Nephron (organoid): ENCODE measurements at regions not wholly inside any gene's neighbourhood (a gene's known extent, or its start where the extent isn't known, plus 50 kb on each side); places are given as distances from the start of the nearest gene placed in this dataset.

ENCODE experiments used
- H3K27ac Mint-ChIP-seq, 3 experiments: 2 replicates each; pipeline ENCODE4 v1.8.0; 2020; ENCODE audit warnings: mixed read lengths in 3 of 3, mild to moderate bottlenecking in 2 of 3, moderate library complexity in 1 of 3
- H3K27me3 Mint-ChIP-seq: 2 replicates; pipeline ENCODE4 v1.8.0; 2021; ENCODE audit warnings: low read depth, mild to moderate bottlenecking, moderate library complexity, mixed read lengths
- H3K36me3 Mint-ChIP-seq: 2 replicates; pipeline ENCODE4 v1.8.0; 2020; ENCODE audit warnings: low read depth, mixed read lengths
- H3K4me1 Mint-ChIP-seq: 2 replicates; pipeline ENCODE4 v1.8.0; 2020; ENCODE audit warnings: mixed read lengths
- H3K4me3 Mint-ChIP-seq, 3 experiments: 2 replicates each; pipeline ENCODE4 v1.8.0; 2020; ENCODE audit warnings: mild to moderate bottlenecking in 3 of 3, mixed read lengths in 3 of 3, moderate library complexity in 2 of 3
- H3K9me3 Mint-ChIP-seq: 2 replicates; pipeline ENCODE4 v1.8.0; 2020; ENCODE audit warnings: mixed read lengths
- CTCF ChIP-seq, 3 experiments: fragments of 200-600 bp; sonication (generic); IDR thresholded peaks; one replicate each; pipeline ENCODE4 v1.5.0; 2021; ENCODE audit warnings: antibody characterized with exemption in 3 of 3; ENCODE audit not compliant: unreplicated experiment in 3 of 3

GRCh38 chr1:61011561-61012263 is 70.6 kb upstream of the NFIA start:
- TF ChIP-seq CTCF (IDR thresholded peaks at IDR 0.05; ENCODE audit: unreplicated experiment in 3 of 3) = no peak
- no peaks in the 10 kb centered on the region for H3K36me3 Mint-ChIP-seq
- no peak overlapping the region for H3K27ac Mint-ChIP-seq
- peaks cover 7% of the 10 kb centered on the region for H3K4me1 Mint-ChIP-seq
- no peaks in the 10 kb centered on the region for H3K9me3 Mint-ChIP-seq
- no peak overlapping the region for H3K4me3 Mint-ChIP-seq
- H3K27me3 Mint-ChIP-seq = peaks cover 21% of the 10 kb centered on the region

- Mint-ChIP-seq H3K4me3 (no peak overlapping the region), H3K9me3 (no peaks in the 10 kb centered on the region), H3K4me1 (peaks cover 28% of the 10 kb centered on the region), H3K27ac (no peak overlapping the region), H3K36me3 (no peaks in the 10 kb centered on the region), H3K27me3 (peaks cover 15% of the 10 kb centered on the region)
- TF ChIP-seq CTCF (IDR thresholded peaks at IDR 0.05; ENCODE audit: unreplicated experiment in 3 of 3) = no peak
These were observed 74.6 kb upstream of the NFIA start for GRCh38 chr1:61007534-61008364.

- Mint-ChIP-seq H3K27me3 (peaks cover 11% of the 10 kb centered on the region), H3K4me3 (no peak overlapping the region), H3K4me1 (peaks cover 24% of the 10 kb centered on the region), H3K36me3 (no peaks in the 10 kb centered on the region), H3K27ac (peak overlapping the region in 2 of 3 experiments; percentile 61 to 80), H3K9me3 (no peaks in the 10 kb centered on the region)
- no peak for TF ChIP-seq CTCF (IDR thresholded peaks at IDR 0.05; ENCODE audit: unreplicated experiment in 3 of 3)
These were observed 76.5 kb upstream of the NFIA start for GRCh38 chr1:61005614-61006580.

- TF ChIP-seq CTCF (IDR thresholded peaks at IDR 0.05; ENCODE audit: unreplicated experiment in 3 of 3) = no peak
- H3K27ac Mint-ChIP-seq = no peak overlapping the region
- no peak overlapping the region for H3K4me3 Mint-ChIP-seq
These were observed 77.9 kb upstream of the NFIA start for GRCh38 chr1:61004262-61005003.

GRCh38 chr1:61000327-61000726 is 82.0 kb upstream of the NFIA start:
- Mint-ChIP-seq H3K9me3 (no peaks in the 10 kb centered on the region), H3K27me3 (peaks cover 4% of the 10 kb centered on the region), H3K36me3 (no peaks in the 10 kb centered on the region), H3K27ac (no peak overlapping the region), H3K4me1 (peaks cover 15% of the 10 kb centered on the region), H3K4me3 (no peak overlapping the region)
- no peak for TF ChIP-seq CTCF (IDR thresholded peaks at IDR 0.05; ENCODE audit: unreplicated experiment in 3 of 3)

More at GRCh38 chr1:61004262-61005003, 77.9 kb upstream of the NFIA start:
- Mint-ChIP-seq H3K9me3 (no peaks in the 10 kb centered on the region), H3K36me3 (no peaks in the 10 kb centered on the region), H3K27me3 (peaks cover 4% of the 10 kb centered on the region), H3K4me1 (peaks cover 24% of the 10 kb centered on the region)
